ENCODE measurements at regions not wholly inside any gene's neighbourhood (a gene's known extent, or its start where the extent isn't known, plus 50 kb on each side); places are given as distances from the start of the nearest gene placed in this dataset.

DNA sequence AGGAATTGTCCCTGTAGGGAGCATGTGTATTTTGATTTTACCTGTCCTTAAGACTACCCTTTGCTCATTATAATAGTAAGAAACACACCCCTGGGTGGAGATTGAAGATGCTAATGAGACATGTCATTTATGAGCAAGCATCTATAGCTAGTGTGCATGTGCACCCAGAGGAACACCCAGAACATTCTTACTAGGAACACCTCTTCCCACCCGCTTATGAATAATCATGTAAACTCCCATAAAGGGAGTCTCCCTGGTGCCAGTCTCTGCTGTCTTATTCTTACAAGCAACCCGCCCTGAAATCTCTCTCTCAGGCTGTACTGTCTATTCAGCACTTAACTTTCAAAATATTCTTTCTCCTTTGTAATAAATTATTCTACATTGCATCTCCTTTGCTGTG, 1227.3 kb downstream of the ROBO1 start:
- TF ChIP-seq, protein P1, sequence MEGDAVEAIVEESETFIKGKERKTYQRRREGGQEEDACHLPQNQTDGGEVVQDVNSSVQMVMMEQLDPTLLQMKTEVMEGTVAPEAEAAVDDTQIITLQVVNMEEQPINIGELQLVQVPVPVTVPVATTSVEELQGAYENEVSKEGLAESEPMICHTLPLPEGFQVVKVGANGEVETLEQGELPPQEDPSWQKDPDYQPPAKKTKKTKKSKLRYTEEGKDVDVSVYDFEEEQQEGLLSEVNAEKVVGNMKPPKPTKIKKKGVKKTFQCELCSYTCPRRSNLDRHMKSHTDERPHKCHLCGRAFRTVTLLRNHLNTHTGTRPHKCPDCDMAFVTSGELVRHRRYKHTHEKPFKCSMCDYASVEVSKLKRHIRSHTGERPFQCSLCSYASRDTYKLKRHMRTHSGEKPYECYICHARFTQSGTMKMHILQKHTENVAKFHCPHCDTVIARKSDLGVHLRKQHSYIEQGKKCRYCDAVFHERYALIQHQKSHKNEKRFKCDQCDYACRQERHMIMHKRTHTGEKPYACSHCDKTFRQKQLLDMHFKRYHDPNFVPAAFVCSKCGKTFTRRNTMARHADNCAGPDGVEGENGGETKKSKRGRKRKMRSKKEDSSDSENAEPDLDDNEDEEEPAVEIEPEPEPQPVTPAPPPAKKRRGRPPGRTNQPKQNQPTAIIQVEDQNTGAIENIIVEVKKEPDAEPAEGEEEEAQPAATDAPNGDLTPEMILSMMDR (IDR thresholded peaks at IDR 0.05; ENCODE audit: extremely low read depth in 1 of 2, insufficient read depth in 1 of 2, low read depth in 1 of 2, low read length in 2 of 2) = no peak
- no peak for TF ChIP-seq POLR2AphosphoS5 (IDR thresholded peaks at IDR 0.05; ENCODE audit: insufficient read depth, low read depth, low read length)

Data from endothelial cell of umbilical vein (primary cell).